GM18520 (cell line): ENCODE measurements at regions not wholly inside any gene's neighbourhood (a gene's known extent, or its start where the extent isn't known, plus 50 kb on each side); places are given as distances from the start of the nearest gene placed in this dataset.

Experiments used
- ATAC-seq: cut with Tn5 transposase; IDR thresholded peaks from one replicate; pipeline ENCODE4 v1.9.1; 2021; ENCODE audit not compliant: unreplicated experiment

GRCh38 chr16:51816929-51817328, 665.9 kb upstream of the SALL1 start:
- ATAC-seq: no peak

GRCh38 chr16:51815523-51815922, 664.5 kb upstream of the SALL1 start:
- ATAC-seq: no peak

- ATAC-seq: no peak
Measured at GRCh38 chr16:51814617-51815016, 663.5 kb upstream of the SALL1 start.

GRCh38 chr16:51813609-51814008, 662.5 kb upstream of the SALL1 start:
- ATAC-seq: no peak

DNA sequence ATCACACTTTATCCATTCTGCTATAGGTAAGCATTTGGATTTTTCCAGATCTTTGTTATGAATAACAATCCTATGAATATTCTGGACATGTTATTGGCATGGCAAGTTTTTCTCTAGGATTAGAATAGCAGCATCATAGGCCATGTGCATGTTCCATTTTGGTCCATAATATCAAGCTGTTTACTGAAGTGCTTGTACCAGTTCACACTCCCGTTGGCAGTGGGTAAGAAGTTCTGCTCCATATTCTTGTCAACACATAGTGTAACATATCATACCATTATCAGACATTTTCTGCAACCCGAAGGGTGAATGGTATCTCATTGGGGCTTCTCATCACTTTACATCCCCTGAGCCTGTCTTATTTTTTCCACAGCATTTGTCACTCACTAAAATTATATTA, 661.9 kb upstream of the SALL1 start:
- ATAC-seq: no peak

DNA sequence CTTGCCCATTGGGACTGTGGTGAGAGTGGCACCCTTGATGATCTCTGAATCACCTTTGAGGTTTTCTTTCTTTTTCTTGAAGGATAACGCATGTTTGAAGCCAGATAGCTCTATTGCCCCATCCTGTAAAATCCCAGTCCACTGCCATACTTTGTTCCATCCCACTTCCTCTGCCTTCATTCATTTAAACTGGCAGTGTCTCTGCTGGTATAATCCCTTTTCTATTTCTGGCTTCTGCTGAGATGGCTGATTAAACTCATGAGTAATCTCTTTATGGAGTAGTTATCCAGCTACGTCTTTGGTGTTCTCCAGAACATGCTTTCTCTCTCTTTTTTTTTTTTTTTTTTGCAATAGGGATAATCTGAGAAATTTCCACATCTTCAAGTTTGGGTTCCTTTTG, 656.5 kb upstream of the SALL1 start:
- ATAC-seq: no peak

- no peak for ATAC-seq
Measured at GRCh38 chr16:51801635-51802034, 650.6 kb upstream of the SALL1 start.

- no peak for ATAC-seq
Measured at GRCh38 chr16:51797669-51798259, 646.7 kb upstream of the SALL1 start.

- ATAC-seq: no peak
Measured at GRCh38 chr16:51779240-51779639, 628.2 kb upstream of the SALL1 start.

- ATAC-seq: no peak
Measured at GRCh38 chr16:51773071-51773890, 622.2 kb upstream of the SALL1 start.

GRCh38 chr16:51766739-51767138, 615.7 kb upstream of the SALL1 start:
- ATAC-seq: no peak

- ATAC-seq: no peak
Measured at GRCh38 chr16:51763072-51763661, 612.1 kb upstream of the SALL1 start.

- ATAC-seq: peak; percentile 78
Measured at GRCh38 chr16:51762081-51762996, 611.3 kb upstream of the SALL1 start.

GRCh38 chr16:51761001-51761400, 609.9 kb upstream of the SALL1 start:
- no peak for ATAC-seq

DNA sequence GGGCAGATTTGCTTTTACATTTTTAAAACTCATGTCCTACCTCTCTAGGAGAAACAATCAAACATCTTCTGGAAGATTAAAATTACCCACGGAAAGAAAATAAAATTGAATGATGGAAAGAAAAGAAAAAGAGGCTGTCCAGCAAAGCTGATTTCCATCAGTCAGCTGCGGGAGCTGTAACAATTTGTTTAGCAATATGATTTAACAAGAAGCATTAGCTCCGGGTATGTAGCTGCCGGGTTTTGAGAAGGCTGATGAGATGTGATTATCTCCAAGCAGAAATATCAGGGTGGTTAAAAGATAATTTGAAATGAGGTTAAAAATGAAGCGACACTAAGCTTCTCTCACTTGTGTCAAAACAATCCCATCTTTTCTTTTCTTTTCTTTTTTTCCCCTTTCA, 608.9 kb upstream of the SALL1 start:
- ATAC-seq: no peak

GRCh38 chr16:51759329-51759728, 608.3 kb upstream of the SALL1 start:
- ATAC-seq: no peak

DNA sequence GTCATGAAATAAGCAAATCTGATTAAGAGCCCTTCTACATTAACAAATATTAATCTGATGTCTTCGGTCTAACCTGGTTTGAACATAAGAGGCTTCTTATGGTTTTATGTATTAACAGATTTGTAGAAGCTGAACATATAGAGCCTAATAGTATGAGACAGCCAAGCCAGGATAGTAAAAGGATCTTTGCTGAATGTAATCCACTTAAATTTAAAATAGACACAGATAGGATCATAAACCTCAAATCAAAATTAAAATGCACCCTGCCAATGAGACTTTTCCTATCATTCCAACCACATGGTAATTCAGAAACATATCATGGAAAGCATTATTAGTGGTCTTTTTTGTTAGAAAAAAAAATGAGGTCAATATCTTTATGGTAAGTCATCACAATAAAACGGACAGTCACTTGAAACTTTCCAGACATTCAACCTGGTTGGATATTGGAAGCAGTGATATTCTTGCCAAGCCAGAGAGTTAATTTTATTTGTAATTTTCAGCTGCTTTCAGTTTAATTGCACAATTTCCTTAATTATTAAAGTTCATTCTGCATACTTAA, 606.9 kb upstream of the SALL1 start:
- no peak for ATAC-seq

- ATAC-seq: no peak
Measured at GRCh38 chr16:51757505-51757904, 606.4 kb upstream of the SALL1 start.

- no peak for ATAC-seq
Measured at GRCh38 chr16:51757124-51757470, 606.0 kb upstream of the SALL1 start.

DNA sequence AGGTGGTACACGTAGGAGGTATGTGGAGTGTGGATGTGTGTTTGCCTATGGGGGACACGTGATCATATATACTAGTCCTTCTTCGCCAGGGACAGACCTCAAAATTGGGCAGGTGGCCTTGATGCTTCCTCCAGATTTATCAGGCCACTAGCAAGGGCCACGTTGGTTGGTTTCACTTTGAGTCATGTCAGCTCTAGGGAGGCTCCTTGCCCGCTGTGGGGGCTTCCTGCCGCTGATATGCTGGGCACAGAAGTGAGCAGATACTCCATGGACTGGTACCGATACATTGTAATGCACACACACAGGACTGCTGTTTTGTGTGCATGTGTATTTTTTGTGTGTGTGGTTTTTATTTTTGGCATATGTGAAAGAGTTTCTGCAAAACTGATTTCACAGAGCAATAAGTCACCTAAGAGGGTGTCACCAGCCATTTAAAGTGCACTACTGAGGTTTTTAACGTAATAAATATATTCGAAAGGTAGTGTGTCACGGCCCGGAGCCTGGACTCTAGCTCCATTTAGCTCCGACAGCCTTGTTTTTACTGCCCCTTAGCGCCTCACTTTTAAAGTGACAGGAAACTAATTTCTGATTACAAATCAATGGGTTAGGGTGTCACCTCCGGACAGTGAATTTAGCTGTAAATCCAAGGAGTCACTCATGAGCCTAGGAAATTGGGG, 605.5 kb upstream of the SALL1 start:
- ATAC-seq: no peak
